Medulla oblongata (tissue), 1 donor: ENCODE measurements at regions not wholly inside any gene's neighbourhood (a gene's known extent, or its start where the extent isn't known, plus 50 kb on each side); places are given as distances from the start of the nearest gene placed in this dataset.

ENCODE experiments used
- DNase-seq: peaks from one replicate; pipeline ENCODE4 v3.0.0-alpha.2; 2015; ENCODE audit errors: extremely low spot score

GRCh38 chr10:64079341-64079740 lies 558.1 kb downstream of the REEP3 start:
- DNase-seq = no peak

GRCh38 chr10:64080071-64080470 lies 558.9 kb downstream of the REEP3 start:
- no peak for DNase-seq

GRCh38 chr10:64081947-64082482 lies 560.8 kb downstream of the REEP3 start:
- no peak for DNase-seq

- DNase-seq = peak; percentile 5
These were observed 565.0 kb downstream of the REEP3 start for GRCh38 chr10:64086083-64086767.

DNA sequence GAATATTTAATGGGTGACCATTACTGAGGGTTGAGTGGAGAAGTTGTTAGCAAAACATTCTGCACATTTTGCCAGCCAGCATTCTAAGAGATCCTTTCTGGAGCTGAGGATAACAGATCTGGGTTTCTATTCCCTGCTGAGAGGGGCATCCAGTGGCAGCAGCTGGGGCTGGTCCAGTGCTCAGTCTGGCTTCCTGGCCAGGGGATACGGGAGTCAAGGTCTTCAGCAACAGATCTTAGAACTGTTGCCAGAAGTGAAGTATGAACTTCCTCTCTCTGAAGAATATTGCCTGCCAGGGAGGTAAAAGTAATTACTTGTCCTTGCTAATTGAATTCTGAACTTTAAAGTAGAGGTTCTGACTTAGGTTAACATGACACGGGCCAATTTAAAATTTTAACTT lies 568.4 kb downstream of the REEP3 start:
- DNase-seq = no peak

DNA sequence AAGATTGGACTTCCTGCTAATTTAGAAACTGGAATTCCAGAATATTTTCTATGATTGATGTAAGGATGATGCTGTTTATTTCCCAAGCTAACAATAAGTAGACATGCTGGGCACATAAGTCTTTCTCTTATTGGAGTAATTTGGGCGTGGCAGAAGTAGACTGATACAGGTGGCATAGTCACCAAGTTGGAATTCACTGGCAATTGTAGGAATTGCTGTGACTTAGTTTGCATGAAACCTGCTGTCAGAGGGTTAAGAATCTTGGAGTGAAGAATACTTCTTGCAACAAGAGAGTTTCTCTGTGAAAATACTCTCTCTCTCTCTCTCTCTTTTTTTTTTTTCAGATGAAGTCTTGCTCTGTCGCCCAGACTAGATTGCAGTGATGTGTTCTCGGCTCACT lies 569.7 kb downstream of the REEP3 start:
- no peak for DNase-seq

DNA sequence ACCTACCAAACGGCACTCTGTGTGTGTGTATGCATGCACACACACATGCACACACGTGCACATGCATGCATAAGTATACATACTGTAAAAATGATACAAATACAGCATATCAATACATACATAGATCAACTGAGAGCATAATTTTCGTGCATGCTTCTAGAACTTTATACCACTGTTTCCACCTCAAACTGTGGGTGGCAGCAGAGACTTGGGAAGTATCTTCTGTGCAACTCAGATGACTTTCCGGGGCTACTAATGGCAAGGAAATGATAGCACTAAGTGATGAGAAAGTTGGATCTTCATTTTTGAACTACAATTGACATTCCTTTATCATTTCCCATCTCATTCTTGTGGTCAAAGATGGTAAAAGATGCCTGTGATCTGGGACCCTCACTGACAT lies 570.7 kb downstream of the REEP3 start:
- peak; percentile 73 for DNase-seq

DNA sequence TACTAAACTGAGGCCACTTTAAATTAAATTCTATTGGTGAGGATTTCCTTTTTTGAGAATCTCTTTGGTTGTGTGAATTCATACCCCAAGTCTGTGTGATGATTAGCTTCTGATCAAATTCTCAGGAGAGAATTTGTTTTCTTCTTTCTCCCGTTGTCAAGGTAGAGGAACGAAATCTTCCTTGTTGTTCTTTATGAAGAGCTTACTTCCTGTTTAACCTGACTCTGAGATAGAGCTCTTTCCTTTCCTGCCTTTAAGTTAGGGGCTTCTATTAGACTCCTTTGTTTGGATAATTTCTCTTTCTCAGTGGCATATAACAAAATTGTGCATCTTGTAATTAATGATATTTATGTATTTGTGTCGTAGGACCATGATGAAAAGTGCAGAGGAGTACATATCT lies 572.1 kb downstream of the REEP3 start:
- no peak for DNase-seq

DNA sequence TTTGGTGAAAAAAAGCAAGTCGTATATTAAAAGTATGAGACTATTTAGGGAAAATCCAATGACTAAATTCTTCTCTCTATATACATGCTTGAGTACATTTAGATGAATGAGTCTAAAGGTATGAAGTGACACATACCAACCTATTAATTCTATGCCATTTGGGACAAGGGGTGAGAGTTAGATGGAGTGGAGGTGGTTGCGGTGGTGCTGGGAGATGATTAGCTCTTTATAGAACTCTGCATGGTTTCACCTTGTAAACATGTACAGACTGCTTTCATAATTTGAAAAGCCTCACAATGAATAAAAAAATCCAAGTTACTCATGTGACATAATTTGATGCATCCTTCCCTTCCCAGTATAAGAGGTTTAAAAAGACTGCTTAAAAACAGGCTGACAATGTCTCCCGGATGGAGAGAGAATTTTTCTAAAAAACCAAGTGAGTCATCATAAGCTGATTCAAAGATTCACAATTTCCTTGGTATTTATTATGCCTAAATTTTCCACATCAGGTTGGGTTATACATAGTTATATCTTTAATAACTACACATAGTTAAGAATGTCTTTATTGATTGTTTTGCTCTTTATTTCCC lies 572.8 kb downstream of the REEP3 start:
- no peak for DNase-seq

GRCh38 chr10:64096941-64097340 lies 575.7 kb downstream of the REEP3 start:
- no peak for DNase-seq

DNA sequence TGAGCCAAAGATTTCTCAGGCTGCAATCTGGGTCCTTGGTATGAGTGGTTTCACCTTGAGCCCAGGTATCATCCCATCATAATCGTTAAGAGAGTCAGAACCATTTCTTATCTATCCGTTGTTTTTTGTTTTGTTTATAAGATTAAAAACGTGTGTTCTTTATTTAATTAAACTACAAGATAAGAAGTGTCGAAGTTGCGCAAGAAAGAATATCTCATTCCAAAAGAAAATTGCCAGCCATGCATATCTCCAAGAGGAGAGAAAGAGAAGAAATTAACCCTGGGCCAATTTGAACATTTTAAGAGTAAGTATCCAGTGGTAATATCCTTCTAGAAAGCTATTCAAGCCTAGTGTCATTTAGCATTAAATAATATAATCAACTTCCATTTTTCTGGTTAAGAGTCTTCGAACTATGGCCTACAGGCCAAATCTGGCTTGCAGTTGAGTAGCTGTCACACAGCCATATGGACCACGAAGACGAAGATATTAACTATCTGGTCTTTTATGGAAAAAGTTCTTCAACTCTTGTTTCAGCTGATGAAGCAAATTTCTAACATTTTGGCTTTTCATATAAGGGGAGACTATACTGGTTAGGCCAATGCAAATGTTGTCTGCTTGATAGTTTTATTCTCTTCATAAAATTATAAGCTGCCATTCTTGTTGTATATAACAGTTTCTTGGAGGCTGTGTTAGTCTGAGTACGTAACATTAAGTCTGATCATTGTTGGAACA lies 576.4 kb downstream of the REEP3 start:
- DNase-seq = no peak

GRCh38 chr10:64098994-64099393 lies 577.8 kb downstream of the REEP3 start:
- no peak for DNase-seq

DNA sequence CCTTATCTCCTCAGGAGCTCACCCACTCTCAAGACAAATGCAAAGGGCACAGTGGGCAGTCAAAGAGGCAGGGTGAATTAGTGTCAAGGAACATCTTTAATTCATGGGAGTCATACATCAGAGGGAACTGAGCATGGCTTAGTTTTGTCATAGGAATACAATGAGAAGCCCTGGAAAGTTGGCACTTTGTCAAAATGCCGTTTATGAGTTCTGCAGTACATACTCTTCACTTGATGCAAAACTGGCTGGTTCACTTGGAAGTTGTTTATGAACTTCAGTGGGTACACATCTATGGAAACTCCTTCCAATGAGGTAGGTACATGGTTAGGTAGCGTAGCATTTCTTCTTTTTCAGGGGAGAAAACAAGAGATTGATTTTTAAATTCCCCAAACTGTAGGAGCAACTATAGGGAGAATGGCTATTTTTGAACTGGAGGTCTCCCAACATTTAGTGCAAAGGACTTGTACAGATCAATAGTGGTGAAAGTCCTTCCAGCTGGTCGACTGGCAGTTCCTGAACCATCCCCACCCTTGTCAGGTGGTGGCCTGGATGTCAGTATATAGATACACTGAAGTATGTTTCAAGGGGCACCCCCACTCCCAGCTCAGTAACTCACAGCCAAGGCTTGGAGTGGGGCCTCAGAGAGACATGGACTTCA lies 580.5 kb downstream of the REEP3 start:
- no peak for DNase-seq

DNA sequence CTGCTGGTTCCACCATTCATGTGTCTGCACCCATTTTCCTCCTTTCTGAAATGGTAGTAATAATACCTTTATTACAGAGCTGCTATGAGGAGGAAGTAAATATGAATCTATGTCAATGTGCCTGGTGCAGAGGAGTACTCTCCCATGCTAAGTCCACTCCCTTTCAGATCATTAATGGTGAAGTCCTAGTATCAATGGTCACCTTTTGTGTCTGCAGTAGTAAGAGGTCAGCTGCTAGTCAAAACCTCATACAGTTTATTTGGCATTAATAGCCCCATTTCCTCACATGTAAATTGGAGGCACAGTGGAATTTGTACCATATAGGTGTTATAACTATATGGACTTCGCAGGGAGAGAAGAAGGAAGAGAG lies 581.0 kb downstream of the REEP3 start:
- DNase-seq = no peak

- no peak for DNase-seq
These were observed 581.7 kb downstream of the REEP3 start for GRCh38 chr10:64102916-64103315.

DNA sequence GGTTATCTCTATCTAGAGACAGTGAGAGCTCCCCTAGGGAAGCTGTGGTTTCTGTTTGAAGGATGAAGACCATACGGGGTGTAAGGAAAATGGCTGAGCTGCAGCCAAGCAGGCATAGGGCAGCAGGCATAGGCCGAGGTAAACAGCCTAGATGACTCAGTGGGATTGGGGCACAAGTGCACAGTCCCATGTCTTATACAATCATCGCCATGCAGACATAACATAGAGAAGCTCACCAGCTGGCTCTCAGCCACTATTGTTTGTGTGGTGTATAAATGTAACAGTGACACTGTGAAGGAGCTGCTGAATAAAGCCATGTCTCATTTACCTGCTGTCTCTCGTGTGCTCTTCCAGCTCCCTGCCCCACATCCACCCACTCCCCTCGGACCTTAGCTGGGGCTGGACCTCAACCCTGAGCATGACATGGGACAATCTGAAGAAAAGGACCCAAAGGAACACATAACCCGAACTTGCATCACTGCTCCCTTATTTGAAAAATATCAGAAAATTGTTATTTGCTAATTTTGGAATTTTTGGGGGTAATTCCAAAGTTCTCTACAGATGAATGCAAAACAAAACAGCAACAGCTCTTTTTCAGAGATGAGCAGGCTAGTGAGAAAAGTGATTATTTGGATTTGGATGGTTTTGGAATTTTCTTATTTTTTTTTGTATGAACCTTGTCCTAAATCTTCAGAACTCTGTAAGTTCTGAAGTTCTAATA lies 582.7 kb downstream of the REEP3 start:
- DNase-seq = peak; percentile 30

DNA sequence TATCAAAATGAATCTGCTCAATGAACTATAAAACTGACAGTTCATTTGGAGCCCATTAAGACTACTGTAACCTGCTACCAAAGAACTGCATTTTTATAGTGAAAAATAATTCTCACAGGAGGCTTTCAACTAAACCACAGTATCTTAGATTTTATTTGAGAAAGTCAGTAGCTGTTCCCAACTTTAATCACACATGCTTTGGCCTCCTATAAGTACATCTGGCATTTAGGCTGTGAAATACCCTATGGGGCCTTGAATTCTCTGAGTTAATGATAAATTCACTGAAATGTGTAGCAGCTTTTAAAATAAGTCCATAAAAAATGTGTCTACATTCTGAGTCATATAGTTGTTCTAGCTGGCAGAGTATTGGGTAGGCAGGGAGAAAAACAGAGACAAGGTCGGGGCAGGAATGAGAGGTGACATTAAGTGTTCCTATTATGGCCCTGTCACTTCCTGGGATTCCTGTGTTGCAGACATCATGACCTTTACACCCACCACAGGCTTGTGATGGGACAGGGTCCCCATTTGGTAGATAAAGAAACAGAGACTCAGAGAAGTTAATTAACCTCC lies 588.8 kb downstream of the REEP3 start:
- DNase-seq = no peak

- DNase-seq = no peak
These were observed 591.6 kb downstream of the REEP3 start for GRCh38 chr10:64112701-64113355.

- DNase-seq = no peak
These were observed 592.2 kb downstream of the REEP3 start for GRCh38 chr10:64113375-64113774.

- DNase-seq = no peak
These were observed 592.6 kb downstream of the REEP3 start for GRCh38 chr10:64113792-64114191.

DNA sequence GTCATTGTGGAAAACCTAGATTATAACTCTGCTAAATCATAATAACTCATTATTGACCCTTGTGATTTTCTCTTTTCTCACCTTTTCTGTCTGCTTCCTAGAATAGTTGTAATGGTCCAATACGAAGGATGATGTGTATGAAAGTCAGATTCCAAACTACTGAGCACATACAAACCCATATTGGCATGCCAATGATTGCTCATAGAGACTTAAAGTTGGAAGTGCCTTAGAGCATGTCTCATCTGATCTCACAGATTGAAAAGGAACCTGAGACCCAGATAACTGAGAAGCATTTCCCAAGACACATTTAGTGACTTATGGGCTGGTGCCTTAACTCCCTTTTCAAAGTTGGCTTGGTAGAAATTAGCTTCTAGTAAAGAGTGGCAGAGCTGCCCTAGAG lies 594.3 kb downstream of the REEP3 start:
- DNase-seq = no peak
